Trophoblast cell (in vitro differentiated cells and primary cell): ENCODE measurements at regions not wholly inside any gene's neighbourhood (a gene's known extent, or its start where the extent isn't known, plus 50 kb on each side); places are given as distances from the start of the nearest gene placed in this dataset.
"Not testable (repeated sequence)": the region's sequence is repeated elsewhere in the genome, so short reads cannot be mapped to it uniquely, and the experiment has no call there.

Source experiments
- DNase-seq, 2 donors: peaks; one replicate each; pipeline ENCODE4 v3.0.0-alpha.2; 2016
- H2AFZ ChIP-seq: 2 replicates; pipeline ENCODE4 v1.6.1; 2013; ENCODE audit warnings: low read length, moderate library complexity, mild to moderate bottlenecking; ENCODE audit not compliant: insufficient read depth, poor library complexity
- H2AK5ac ChIP-seq: 2 replicates; pipeline ENCODE4 v1.6.1; 2013; ENCODE audit warnings: mild to moderate bottlenecking, low read length
- H2BK120ac ChIP-seq: 2 replicates; pipeline ENCODE4 v1.6.1; 2013; ENCODE audit warnings: low read length, mild to moderate bottlenecking, moderate library complexity; ENCODE audit not compliant: insufficient read depth, poor library complexity
- H2BK12ac ChIP-seq: 2 replicates; pipeline ENCODE4 v1.6.1; 2013; ENCODE audit warnings: mild to moderate bottlenecking, low read length, moderate library complexity
- H2BK5ac ChIP-seq: 2 replicates; pipeline ENCODE4 v1.6.1; 2013; ENCODE audit warnings: low read length, low read depth, moderate library complexity, mild to moderate bottlenecking; ENCODE audit not compliant: poor library complexity
- H3K14ac ChIP-seq: 2 replicates; pipeline ENCODE4 v1.6.1; 2013; ENCODE audit warnings: mild to moderate bottlenecking, low read length
- H3K18ac ChIP-seq: 2 replicates; pipeline ENCODE4 v1.6.1; 2013; ENCODE audit warnings: mild to moderate bottlenecking, low read length
- H3K23ac ChIP-seq: 2 replicates; pipeline ENCODE4 v1.6.1; 2013; ENCODE audit warnings: low read length
- H3K27ac ChIP-seq: 2 replicates; pipeline ENCODE4 v1.5.1; 2013; ENCODE audit warnings: low read depth, mild to moderate bottlenecking, inconsistent platforms, low read length, moderate library complexity
- H3K27me3 ChIP-seq: 2 replicates; pipeline ENCODE4 v1.6.1; 2013; ENCODE audit warnings: inconsistent platforms, mild to moderate bottlenecking, low read length, moderate library complexity; ENCODE audit not compliant: insufficient read depth
- H3K36me3 ChIP-seq, 2 experiments: 1 replicate in 1 of 2; 2 replicates in 1 of 2; pipeline ENCODE4 v1.6.1; 2013; ENCODE audit warnings: low read length in 2 of 2, mild to moderate bottlenecking in 2 of 2, moderate library complexity in 1 of 2; ENCODE audit not compliant: insufficient read depth in 2 of 2, control insufficient read depth in 1 of 2
- H3K4ac ChIP-seq: 2 replicates; pipeline ENCODE4 v1.6.1; 2013; ENCODE audit warnings: low read depth, mild to moderate bottlenecking, low read length, moderate library complexity
- H3K4me1 ChIP-seq, 2 experiments: 1 replicate in 1 of 2; 2 replicates in 1 of 2; pipeline ENCODE4 v1.6.1; 2013; ENCODE audit warnings: low read length in 2 of 2, mild to moderate bottlenecking in 2 of 2, moderate library complexity in 1 of 2; ENCODE audit not compliant: insufficient read depth in 2 of 2, control insufficient read depth in 1 of 2
- H3K4me2 ChIP-seq: 2 replicates; pipeline ENCODE4 v1.6.1; 2013; ENCODE audit warnings: inconsistent platforms, mild to moderate bottlenecking, low read length, moderate library complexity
- H3K4me3 ChIP-seq: 2 replicates; pipeline ENCODE4 v1.5.1; 2013; ENCODE audit warnings: mild to moderate bottlenecking, low read depth, low read length, inconsistent platforms
- H3K79me1 ChIP-seq: one replicate; pipeline ENCODE4 v1.6.1; 2013; ENCODE audit warnings: low read length
- H3K79me2 ChIP-seq: 2 replicates; pipeline ENCODE4 v1.6.1; 2013; ENCODE audit warnings: low read length, mild to moderate bottlenecking; ENCODE audit not compliant: control insufficient read depth, insufficient read depth, poor library complexity
- H3K9ac ChIP-seq: 2 replicates; pipeline ENCODE4 v1.6.1; 2013; ENCODE audit warnings: mild to moderate bottlenecking, low read length
- H3K9me3 ChIP-seq: 2 replicates; pipeline ENCODE4 v1.6.1; 2013; ENCODE audit warnings: low read depth, mild to moderate bottlenecking, control low read depth, inconsistent platforms, low read length; ENCODE audit not compliant: insufficient read depth
- H4K12ac ChIP-seq: 2 replicates; pipeline ENCODE4 v1.6.1; 2013; ENCODE audit warnings: low read depth, mild to moderate bottlenecking, low read length, moderate library complexity
- H4K8ac ChIP-seq: 2 replicates; pipeline ENCODE4 v1.6.1; 2013; ENCODE audit warnings: low read depth, mild to moderate bottlenecking, low read length, moderate library complexity
- H4K91ac ChIP-seq: one replicate; pipeline ENCODE4 v1.6.1; 2013; ENCODE audit warnings: low read depth, mild to moderate bottlenecking, low read length, moderate library complexity
- WGBS: extraction: QIAGEN DNeasy Blood & Tissue Kit; methylation state at CpG from one replicate; pipeline ENCODE4 v1.1.7; 2013; ENCODE audit warnings: missing lambda C conversion rate; ENCODE audit not compliant: insufficient read length, insufficient coverage; ENCODE audit errors: extremely low coverage; 5-methylcytosine and 5-hydroxymethylcytosine counted together

GRCh38 chr12:22826026-22826425 lies 201.1 kb downstream of the ETNK1 start:
- no peak overlapping the region for H4K91ac ChIP-seq
- no peak overlapping the region for H4K8ac ChIP-seq
- no peak overlapping the region for H3K14ac ChIP-seq
- peak overlapping the region; percentile 30 for H2BK120ac ChIP-seq
- no peak overlapping the region for H3K4ac ChIP-seq
- H3K9me3 ChIP-seq, result peaks cover 2% of the 10 kb centered on the region
- H3K9ac ChIP-seq, result no peak overlapping the region
- H4K12ac ChIP-seq, result no peak overlapping the region
- H3K23ac ChIP-seq, result no peak overlapping the region
- no peak overlapping the region for H2AFZ ChIP-seq
- no peaks in the 10 kb centered on the region for H3K79me2 ChIP-seq
- no peaks in the 10 kb centered on the region for H3K27me3 ChIP-seq
- peak overlapping the region; percentile 65 for H2BK12ac ChIP-seq
- peaks cover 0 to 3% of the 10 kb centered on the region in 2 experiments for H3K4me1 ChIP-seq
- H3K4me3 ChIP-seq, result no peak overlapping the region
- H3K79me1 ChIP-seq, result peaks cover 2% of the 10 kb centered on the region
- peak overlapping the region; percentile 26 for H3K27ac ChIP-seq
- H3K18ac ChIP-seq, result no peak overlapping the region
- H3K36me3 ChIP-seq, result no peaks in the 10 kb centered on the region
- no peak overlapping the region for H2BK5ac ChIP-seq
- DNase-seq, result peak in 1 of 2 donors; percentile 10
- H3K4me2 ChIP-seq, result no peak overlapping the region
- no CpG with 5 or more reads among the region's 3 CpGs for WGBS
- no peak overlapping the region for H2AK5ac ChIP-seq

GRCh38 chr12:22826446-22826981 lies 201.5 kb downstream of the ETNK1 start:
- not testable (repeated sequence) for H3K36me3 ChIP-seq, H3K18ac ChIP-seq, H3K27me3 ChIP-seq, H3K79me2 ChIP-seq, H3K9me3 ChIP-seq, H3K4ac ChIP-seq, H2BK5ac ChIP-seq, H3K23ac ChIP-seq, H4K12ac ChIP-seq, H2BK120ac ChIP-seq, H4K8ac ChIP-seq, H2AFZ ChIP-seq, H2AK5ac ChIP-seq, H3K9ac ChIP-seq, H3K4me3 ChIP-seq, H3K4me1 ChIP-seq, H2BK12ac ChIP-seq, H3K14ac ChIP-seq, H3K79me1 ChIP-seq, H3K4me2 ChIP-seq, H4K91ac ChIP-seq
- WGBS, result no CpG with 5 or more reads among the region's 9 CpGs
- peak overlapping the region; percentile 26 for H3K27ac ChIP-seq
- DNase-seq, result peak; percentile 17 to 45

GRCh38 chr12:22828066-22828465 lies 203.1 kb downstream of the ETNK1 start:
- Histone ChIP-seq H2BK5ac (no peak overlapping the region), H3K79me1 (peaks cover 2% of the 10 kb centered on the region), H4K12ac (no peak overlapping the region), H3K18ac (no peak overlapping the region), H3K27me3 (no peaks in the 10 kb centered on the region), H2BK120ac (no peak overlapping the region), H2BK12ac (no peak overlapping the region), H3K79me2 (no peaks in the 10 kb centered on the region), H3K9me3 (peaks cover 2% of the 10 kb centered on the region), H3K27ac (no peak overlapping the region), H2AFZ (no peak overlapping the region), H3K23ac (no peak overlapping the region), H4K8ac (no peak overlapping the region), H3K4me1 (no peaks in the 10 kb centered on the region), H3K14ac (no peak overlapping the region), H4K91ac (no peak overlapping the region), H3K4ac (no peak overlapping the region), H3K4me2 (no peak overlapping the region), H2AK5ac (no peak overlapping the region), H3K4me3 (no peak overlapping the region), H3K9ac (no peak overlapping the region), H3K36me3 (no peaks in the 10 kb centered on the region)
- no CpG with 5 or more reads among the region's 3 CpGs for WGBS
- DNase-seq, result peak in 1 of 2 donors; percentile 49

GRCh38 chr12:22835431-22835830 lies 210.5 kb downstream of the ETNK1 start:
- no peaks in the 10 kb centered on the region for H3K79me2 ChIP-seq
- no peak overlapping the region for H2BK5ac ChIP-seq
- no peaks in the 10 kb centered on the region for H3K9me3 ChIP-seq
- H3K4me1 ChIP-seq, result no peaks in the 10 kb centered on the region
- no peak overlapping the region for H3K4ac ChIP-seq
- H3K4me2 ChIP-seq, result no peak overlapping the region
- no peaks in the 10 kb centered on the region for H3K79me1 ChIP-seq
- H2AK5ac ChIP-seq, result no peak overlapping the region
- H3K4me3 ChIP-seq, result no peak overlapping the region
- no peak overlapping the region for H4K12ac ChIP-seq
- no peak overlapping the region for H2BK12ac ChIP-seq
- H2AFZ ChIP-seq, result no peak overlapping the region
- H3K23ac ChIP-seq, result no peak overlapping the region
- H3K27me3 ChIP-seq, result no peaks in the 10 kb centered on the region
- peak; percentile 73 to 75 for DNase-seq
- no peak overlapping the region for H4K91ac ChIP-seq
- no peak overlapping the region for H2BK120ac ChIP-seq
- WGBS, result no CpG with 5 or more reads among the region's 6 CpGs
- H3K9ac ChIP-seq, result no peak overlapping the region
- no peak overlapping the region for H3K14ac ChIP-seq
- no peak overlapping the region for H3K18ac ChIP-seq
- H4K8ac ChIP-seq, result no peak overlapping the region
- no peak overlapping the region for H3K27ac ChIP-seq
- H3K36me3 ChIP-seq, result no peaks in the 10 kb centered on the region
